Esophagus muscularis mucosa (tissue), 4 donors: ENCODE measurements at regions not wholly inside any gene's neighbourhood (a gene's known extent, or its start where the extent isn't known, plus 50 kb on each side); places are given as distances from the start of the nearest gene placed in this dataset.

Experiments
- DNase-seq: peaks from one replicate; pipeline ENCODE4 v3.0.0-alpha.2; 2017; ENCODE audit errors: extremely low spot score
- H3K27ac ChIP-seq, 4 donors: fragments of 200-600 bp; sonication (generic); replicated peaks in 1 of 4; 1 replicate in 3 of 4; 2 replicates in 1 of 4; pipeline ENCODE4 v1.5.1; 2016 to 2019; ENCODE audit warnings: mild to moderate bottlenecking in 1 of 4
- H3K27me3 ChIP-seq, 4 donors: fragments of 200-600 bp; sonication (generic); one replicate each; pipeline versions ENCODE4 v1.5.1 to v1.6.0; 2016 to 2019
- H3K36me3 ChIP-seq, 4 donors: fragments of 200-600 bp; sonication (generic); one replicate each; pipeline ENCODE4 v1.5.1; 2016 to 2019
- H3K4me1 ChIP-seq, 4 donors: fragments of 200-600 bp; sonication (generic); one replicate each; pipeline ENCODE4 v1.5.1; 2016 to 2019
- H3K4me3 ChIP-seq, 4 donors: fragments of 200-600 bp; sonication (generic); 1 replicate in 2 of 4; 2 replicates in 2 of 4; pipeline ENCODE4 v1.5.1; 2016 to 2019; ENCODE audit warnings: mild to moderate bottlenecking in 4 of 4, moderate library complexity in 1 of 4
- H3K9me3 ChIP-seq, 4 donors: fragments of 200-600 bp; sonication (generic); 1 replicate in 3 of 4; 2 replicates in 1 of 4; pipeline ENCODE4 v1.5.1; 2016 to 2019
- EP300 ChIP-seq: sonication (generic); formaldehyde crosslinking; IDR thresholded peaks from one replicate; pipeline ENCODE4 v1.6.1; 2017; ENCODE audit warnings: antibody characterized with exemption
- POLR2A ChIP-seq: fragments of 450-650 bp; IDR thresholded peaks from one replicate; pipeline ENCODE4 v1.6.1; 2017; ENCODE audit warnings: antibody characterized with exemption, moderate library complexity, mild to moderate bottlenecking, low read depth
- POLR2AphosphoS5 ChIP-seq, 2 donors: sonication (generic); formaldehyde crosslinking; IDR thresholded peaks; one replicate each; pipeline ENCODE4 v1.6.1; 2017; ENCODE audit warnings: antibody characterized with exemption in 2 of 2
- WGBS: methylation state at CpG from one replicate; pipeline ENCODE4 v1.1.5; 2018; 5-methylcytosine and 5-hydroxymethylcytosine counted together
- intact Hi-C: fragments of 100-400 bp; cut with DNase I; formaldehyde crosslinking; loops from one replicate; pipeline ENCODE4 v1.15.1; 2023
- TF ChIP-seq, protein P1 (sequence below), 3 experiments: fragments of 200-600 bp in 2 of 3; fragments of 450-650 bp in 1 of 3; sonication (generic) in 2 of 3; IDR thresholded peaks; one replicate each; pipeline ENCODE4 v1.5.1; 2017 to 2019; ENCODE audit warnings: antibody characterized with exemption in 3 of 3, mild to moderate bottlenecking in 2 of 3, moderate library complexity in 1 of 3

DNA sequence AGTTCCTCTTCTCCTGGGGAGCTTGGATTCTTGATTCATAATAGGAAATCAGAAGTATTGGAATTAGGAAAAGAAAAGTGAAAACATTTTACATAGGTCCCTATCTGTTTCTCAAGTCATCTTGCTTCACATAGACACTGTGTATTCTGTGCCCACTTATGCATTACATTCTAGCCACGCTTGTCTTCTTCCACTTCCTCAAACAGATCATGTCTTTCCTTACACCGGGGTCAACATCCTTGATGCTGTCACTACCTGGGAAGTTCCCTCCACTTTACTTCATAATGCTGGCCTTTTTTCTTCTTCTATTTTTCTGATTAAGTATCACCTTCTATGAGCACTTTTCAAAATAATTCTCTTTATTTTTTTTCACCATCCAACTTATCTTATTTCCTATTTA is 606.4 kb upstream of the CDH8 start:
- WGBS: 58% methylated on average over 2 of the region's 2 CpGs
- no peaks in the 10 kb centered on the region for H3K4me1 ChIP-seq
- no peak overlapping the region for H3K27ac ChIP-seq
- no peak for TF ChIP-seq POLR2A
- TF ChIP-seq EP300: no peak
- TF ChIP-seq, protein P1, sequence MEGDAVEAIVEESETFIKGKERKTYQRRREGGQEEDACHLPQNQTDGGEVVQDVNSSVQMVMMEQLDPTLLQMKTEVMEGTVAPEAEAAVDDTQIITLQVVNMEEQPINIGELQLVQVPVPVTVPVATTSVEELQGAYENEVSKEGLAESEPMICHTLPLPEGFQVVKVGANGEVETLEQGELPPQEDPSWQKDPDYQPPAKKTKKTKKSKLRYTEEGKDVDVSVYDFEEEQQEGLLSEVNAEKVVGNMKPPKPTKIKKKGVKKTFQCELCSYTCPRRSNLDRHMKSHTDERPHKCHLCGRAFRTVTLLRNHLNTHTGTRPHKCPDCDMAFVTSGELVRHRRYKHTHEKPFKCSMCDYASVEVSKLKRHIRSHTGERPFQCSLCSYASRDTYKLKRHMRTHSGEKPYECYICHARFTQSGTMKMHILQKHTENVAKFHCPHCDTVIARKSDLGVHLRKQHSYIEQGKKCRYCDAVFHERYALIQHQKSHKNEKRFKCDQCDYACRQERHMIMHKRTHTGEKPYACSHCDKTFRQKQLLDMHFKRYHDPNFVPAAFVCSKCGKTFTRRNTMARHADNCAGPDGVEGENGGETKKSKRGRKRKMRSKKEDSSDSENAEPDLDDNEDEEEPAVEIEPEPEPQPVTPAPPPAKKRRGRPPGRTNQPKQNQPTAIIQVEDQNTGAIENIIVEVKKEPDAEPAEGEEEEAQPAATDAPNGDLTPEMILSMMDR (IDR thresholded peaks at IDR 0.05): no peak
- TF ChIP-seq POLR2AphosphoS5 (IDR thresholded peaks at IDR 0.05): no peak
- no peaks in the 10 kb centered on the region for H3K36me3 ChIP-seq
- no peak for DNase-seq
- intact Hi-C loops: no loop called here
- H3K9me3 ChIP-seq: peaks cover 0 to 26% (median 5%) of the 10 kb centered on the region in 4 donors
- no peaks in the 10 kb centered on the region for H3K27me3 ChIP-seq
- no peak overlapping the region for H3K4me3 ChIP-seq

DNA sequence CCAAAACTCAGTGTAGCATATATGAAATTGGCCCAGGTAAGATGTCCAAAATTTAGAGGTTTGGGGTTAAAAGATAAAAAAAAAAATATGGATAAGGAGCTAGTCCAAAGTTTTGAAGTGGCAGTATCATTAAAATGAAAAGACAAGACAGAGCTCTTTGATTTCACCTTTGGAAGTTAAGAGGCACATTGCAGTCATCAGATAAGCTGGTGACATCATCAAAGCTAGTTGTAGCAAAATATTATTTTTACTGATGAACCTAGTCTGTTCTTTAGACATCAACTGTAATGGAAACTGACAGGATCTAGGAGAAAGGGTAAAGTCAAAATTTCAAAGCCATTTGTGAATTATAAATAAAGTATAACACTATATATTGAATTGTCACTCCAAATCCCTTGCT is 603.7 kb upstream of the CDH8 start:
- Histone ChIP-seq H3K4me1 (no peaks in the 10 kb centered on the region), H3K9me3 (peaks cover 0 to 2% (median under 1%) of the 10 kb centered on the region in 4 donors), H3K4me3 (no peak overlapping the region), H3K27ac (no peak overlapping the region), H3K27me3 (no peaks in the 10 kb centered on the region), H3K36me3 (no peaks in the 10 kb centered on the region)
- DNase-seq: no peak
- TF ChIP-seq POLR2A (no peak), EP300 (no peak), POLR2AphosphoS5 (IDR thresholded peaks at IDR 0.05) (no peak)
- TF ChIP-seq, protein P1 (IDR thresholded peaks at IDR 0.05): no peak
- intact Hi-C loops: no loop called here

DNA sequence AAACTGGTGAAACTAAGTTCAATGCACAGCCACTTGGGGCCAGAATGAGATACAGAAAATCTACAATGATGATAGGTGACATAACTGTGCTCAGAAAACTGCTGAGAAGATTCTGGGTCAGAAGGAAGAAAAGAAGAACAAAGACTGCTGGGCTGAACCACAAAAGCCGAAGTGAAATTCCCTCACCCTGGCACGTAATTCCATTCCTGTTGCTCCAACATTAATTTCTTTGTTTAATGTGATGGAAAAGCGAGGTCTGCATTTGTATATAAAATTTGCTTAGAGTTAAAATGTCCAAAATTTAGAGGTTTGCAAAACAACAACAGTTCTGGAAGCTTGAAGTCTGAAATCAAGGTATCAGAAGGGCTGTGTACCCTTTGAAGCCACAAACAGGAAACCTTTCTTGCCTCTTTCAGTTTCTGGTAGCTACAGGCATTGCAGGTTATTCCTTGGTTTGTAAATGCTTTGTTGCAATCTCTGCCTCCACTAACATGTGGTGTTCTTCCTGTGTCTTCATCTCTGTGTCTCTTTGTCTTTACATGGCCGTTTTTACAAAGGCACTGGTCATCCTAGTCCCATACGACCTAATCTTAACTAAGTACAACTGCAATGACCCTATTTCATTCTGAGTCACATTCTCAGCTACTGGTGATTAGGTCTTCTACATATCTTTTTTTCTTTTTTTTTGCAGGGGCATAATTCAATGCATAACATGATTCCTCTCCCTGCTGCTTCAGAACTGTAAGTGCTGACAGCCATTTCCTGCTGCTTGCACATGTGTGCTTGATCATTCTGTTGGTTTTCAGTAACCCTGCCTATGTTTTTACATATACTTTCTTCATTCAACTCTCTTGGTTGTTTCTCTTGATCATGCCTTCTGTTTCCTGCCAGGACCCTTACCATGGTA is 603.0 kb upstream of the CDH8 start:
- no peak for TF ChIP-seq EP300
- TF ChIP-seq POLR2A: no peak
- TF ChIP-seq POLR2AphosphoS5 (IDR thresholded peaks at IDR 0.05): no peak
- TF ChIP-seq, protein P1 (IDR thresholded peaks at IDR 0.05): no peak

DNA sequence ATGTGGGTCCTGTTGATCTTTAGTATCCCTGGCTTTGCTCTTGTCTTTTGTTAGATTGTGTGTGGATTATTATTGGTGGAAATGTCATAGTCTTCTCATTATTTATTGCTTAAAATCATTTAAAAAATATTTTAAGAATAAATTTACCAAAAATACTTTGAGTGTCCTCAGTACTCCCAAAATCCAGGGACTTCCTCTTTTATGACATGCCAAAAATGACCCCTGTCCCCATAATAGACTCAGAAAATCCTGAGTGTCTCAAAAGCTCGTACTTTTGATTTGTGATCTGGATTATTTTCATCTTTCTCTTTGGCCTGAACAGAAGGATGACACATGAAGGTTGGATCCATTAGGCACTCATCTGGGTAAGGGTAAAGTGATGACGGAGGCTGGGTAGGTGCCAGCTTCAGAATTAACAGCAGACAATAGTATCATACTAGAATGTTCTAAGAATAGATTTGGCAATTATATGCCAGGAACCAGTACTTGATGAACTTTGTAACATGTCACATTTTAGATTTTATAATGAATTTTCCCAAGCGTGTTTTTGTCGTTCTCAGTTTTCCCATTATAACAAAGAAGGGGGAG is 602.2 kb upstream of the CDH8 start:
- Histone ChIP-seq H3K27me3 (no peaks in the 10 kb centered on the region), H3K36me3 (no peaks in the 10 kb centered on the region), H3K4me1 (no peaks in the 10 kb centered on the region), H3K4me3 (no peak overlapping the region), H3K27ac (no peak overlapping the region), H3K9me3 (no peaks in the 10 kb centered on the region)
- 52% methylated on average over 4 of the region's 4 CpGs for WGBS
- DNase-seq: no peak
- intact Hi-C loops: no loop called here
- TF ChIP-seq, protein P1 (IDR thresholded peaks at IDR 0.05): no peak
- TF ChIP-seq POLR2AphosphoS5 (IDR thresholded peaks at IDR 0.05) (no peak), POLR2A (no peak), EP300 (no peak)

More for the DNA sequence above, 603.0 kb upstream of the CDH8 start:
- no peak overlapping the region for H3K27ac ChIP-seq
- no peaks in the 10 kb centered on the region for H3K36me3 ChIP-seq
- no peaks in the 10 kb centered on the region for H3K4me1 ChIP-seq
- no peaks in the 10 kb centered on the region for H3K9me3 ChIP-seq
- intact Hi-C loops: no loop called here
- no peak for DNase-seq
- H3K4me3 ChIP-seq: no peak overlapping the region
- H3K27me3 ChIP-seq: no peaks in the 10 kb centered on the region
- 57% methylated on average over 5 of the region's 5 CpGs for WGBS
